GM19238 (cell line): ENCODE measurements at regions not wholly inside any gene's neighbourhood (a gene's known extent, or its start where the extent isn't known, plus 50 kb on each side); places are given as distances from the start of the nearest gene placed in this dataset.

ENCODE experiments used
- DNase-seq: peaks from one replicate; pipeline ENCODE4 v3.0.0; 2011; ENCODE audit warnings: low spot score; ENCODE audit not compliant: insufficient read length

- DNase-seq, result no peak
Measured at GRCh38 chr11:115751243-115752015, 247.2 kb upstream of the CADM1 start.

DNA sequence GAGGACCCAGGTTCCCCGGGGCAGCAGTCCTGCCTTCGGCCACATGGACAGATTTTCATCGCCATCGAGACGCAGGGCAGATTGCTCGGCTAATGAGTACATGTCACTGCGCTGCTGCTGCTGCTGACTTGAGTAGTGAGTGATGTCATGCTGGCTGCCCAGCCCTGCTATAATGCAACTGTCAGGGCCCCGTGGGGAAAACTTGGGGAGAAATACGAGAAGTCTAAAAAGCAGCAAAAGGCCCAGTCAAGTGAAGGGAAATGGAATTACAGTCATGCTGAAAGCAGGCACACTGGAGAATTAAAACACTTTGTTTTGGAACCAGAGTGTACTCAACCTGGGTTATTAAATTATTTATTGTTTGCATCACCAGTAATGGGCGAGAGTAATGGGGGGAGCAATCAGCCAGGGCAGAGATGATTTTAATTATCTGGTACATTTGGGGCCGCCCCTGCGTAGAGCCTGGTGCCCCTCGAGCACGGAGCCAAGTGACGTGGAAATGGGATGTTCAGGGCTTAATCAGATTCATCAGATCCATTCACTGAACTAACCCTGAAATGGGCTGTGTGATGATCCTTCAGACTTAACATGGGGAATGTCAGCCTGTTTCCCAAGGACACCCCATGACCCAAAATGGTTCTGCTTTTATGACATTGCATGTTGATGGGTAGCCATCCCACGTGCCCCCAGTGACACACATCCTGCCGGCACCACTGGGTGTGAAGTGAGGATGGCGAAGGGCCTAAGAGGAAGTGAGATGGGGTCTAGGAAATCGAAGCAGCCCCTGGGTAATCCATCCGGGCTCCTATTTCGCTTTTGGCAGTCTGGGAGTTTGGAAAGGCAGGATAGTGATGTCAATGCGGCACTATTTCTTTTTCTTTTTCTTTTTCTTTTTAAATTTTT is 241.6 kb upstream of the CADM1 start:
- DNase-seq, result no peak

- no peak for DNase-seq
Measured at GRCh38 chr11:115745066-115745465, 240.9 kb upstream of the CADM1 start.

- no peak for DNase-seq
Measured at GRCh38 chr11:115743719-115744118, 239.5 kb upstream of the CADM1 start.

DNA sequence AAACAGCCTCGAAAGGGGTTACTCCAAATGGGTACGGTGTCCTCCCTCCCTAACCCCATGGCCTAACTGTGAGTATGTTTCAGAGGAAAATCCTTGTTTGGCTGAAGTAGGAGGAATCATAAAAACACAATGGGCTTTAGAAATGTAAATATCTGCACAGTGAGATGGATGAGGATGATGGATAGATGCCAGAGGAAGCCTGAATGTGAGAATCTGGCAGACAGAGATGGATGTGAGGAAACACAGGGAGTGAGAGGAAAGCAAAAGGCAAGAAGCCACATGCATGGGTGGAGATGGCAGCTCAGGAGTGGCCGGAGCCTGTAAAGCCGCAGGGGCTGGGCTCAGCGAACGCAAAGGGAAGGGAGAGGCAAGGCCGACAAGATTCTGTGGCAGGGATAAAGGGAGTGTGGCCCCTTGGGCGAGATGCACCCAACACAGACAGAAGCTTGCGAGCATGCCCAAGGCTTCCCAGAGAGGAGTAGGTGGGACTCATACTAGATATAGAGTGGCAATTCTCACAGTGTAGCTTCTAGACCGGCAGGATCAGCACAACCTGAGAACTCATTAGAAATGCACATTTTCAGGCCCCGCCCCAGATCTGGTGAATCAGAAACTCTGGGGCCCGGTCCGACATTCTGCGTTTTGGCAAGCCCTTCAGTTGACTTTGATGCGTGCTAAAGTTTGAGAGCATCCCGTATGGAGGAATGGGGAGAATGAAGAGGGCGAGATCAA is 237.3 kb upstream of the CADM1 start:
- no peak for DNase-seq

DNA sequence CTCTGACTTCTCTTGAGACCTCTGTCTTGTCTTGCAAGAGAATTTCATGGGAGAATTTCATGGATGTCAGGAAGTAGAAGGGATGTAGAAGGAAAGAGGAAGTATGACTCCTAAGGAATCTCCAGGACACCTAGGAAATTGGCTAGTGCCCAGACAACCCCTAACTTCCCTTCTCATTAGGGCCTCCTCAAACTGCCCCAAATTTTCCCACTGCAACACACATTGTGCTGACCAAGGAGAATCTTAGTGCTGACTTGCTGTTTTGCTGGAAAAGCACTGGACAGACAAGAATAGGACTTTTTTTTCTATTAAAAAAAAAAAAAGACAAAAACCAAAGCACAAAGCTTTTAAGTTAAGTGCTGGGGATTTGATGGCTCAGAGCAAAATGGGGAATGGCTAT is 236.1 kb upstream of the CADM1 start:
- DNase-seq, result no peak

GRCh38 chr11:115739878-115740277 is 235.7 kb upstream of the CADM1 start:
- DNase-seq, result no peak

- DNase-seq, result no peak
Measured at GRCh38 chr11:115739146-115739545, 234.9 kb upstream of the CADM1 start.

- no peak for DNase-seq
Measured at GRCh38 chr11:115737875-115738274, 233.7 kb upstream of the CADM1 start.

DNA sequence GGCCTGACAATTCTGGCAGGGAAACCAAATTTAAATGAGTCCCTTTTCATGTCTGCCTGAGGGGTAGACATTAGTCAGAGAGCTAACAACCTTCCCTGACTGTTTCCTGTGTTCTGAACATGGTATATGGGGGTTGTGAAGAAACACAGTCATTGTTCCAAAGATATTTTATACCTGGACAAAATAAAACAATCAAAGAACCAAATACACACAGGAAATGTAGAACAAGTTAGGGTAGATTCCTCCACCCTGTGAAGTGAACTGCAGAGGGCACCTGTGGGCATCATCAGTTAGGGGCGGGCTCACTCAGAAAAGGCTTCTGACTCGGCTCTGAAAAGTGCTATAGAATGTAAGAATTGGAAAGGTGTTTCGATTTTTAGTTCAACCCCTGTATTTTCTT is 231.9 kb upstream of the CADM1 start:
- DNase-seq, result no peak

GRCh38 chr11:115724666-115725065 is 220.5 kb upstream of the CADM1 start:
- DNase-seq, result no peak

GRCh38 chr11:115722711-115723110 is 218.5 kb upstream of the CADM1 start:
- DNase-seq, result no peak

DNA sequence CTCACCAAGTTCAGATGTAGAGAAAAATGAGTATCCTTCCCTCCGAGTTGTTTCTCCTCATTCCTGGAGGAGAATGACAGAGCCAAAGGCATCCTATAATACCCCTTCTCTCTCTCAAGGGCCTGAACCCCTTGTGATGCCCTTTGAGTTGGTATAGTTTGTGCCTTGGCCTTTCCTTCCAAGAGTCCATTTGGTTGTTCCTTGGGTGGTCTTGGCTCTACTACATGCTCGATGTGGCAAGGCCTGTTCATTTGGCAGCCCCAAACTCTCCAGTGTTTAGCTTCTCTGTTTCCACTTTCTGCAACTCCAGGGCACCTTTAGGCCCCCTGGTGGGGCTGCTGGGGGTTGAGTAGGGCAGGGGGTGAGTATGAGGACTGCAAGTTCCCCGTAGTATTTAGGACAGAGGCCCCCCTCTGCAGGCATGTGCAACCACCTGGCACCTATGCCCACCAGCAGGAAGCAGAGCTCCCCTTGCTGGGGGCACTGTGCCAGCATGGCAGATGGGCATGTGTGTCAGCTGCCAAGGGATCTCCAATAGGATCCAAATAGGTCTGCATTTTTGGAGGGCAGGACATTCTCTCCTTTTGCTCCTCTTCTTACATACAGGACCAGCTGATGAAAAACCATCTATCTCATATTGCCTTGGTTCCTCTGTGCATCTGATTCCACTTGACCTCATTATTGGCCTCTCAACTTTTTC is 217.2 kb upstream of the CADM1 start:
- DNase-seq, result no peak

- DNase-seq, result no peak
Measured at GRCh38 chr11:115720602-115721245, 216.5 kb upstream of the CADM1 start.

DNA sequence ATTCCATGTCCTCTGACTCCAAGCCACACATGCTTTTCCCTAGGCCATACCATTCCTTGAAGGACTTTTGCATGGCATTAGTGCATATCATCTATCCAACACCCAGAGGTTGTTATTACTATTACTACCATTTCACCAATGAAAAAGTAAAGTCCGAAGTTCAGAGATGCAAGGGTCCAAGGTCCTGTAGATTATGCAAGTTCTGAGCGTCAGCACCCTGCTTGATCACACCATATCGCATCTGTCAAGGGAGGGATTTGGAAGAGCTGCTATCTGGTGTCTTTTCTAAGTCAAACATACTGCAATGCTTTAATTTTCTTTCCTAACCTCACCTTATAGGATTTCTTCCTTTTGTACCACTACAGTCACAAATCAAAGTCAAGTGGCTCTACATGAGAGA is 214.7 kb upstream of the CADM1 start:
- DNase-seq, result no peak

DNA sequence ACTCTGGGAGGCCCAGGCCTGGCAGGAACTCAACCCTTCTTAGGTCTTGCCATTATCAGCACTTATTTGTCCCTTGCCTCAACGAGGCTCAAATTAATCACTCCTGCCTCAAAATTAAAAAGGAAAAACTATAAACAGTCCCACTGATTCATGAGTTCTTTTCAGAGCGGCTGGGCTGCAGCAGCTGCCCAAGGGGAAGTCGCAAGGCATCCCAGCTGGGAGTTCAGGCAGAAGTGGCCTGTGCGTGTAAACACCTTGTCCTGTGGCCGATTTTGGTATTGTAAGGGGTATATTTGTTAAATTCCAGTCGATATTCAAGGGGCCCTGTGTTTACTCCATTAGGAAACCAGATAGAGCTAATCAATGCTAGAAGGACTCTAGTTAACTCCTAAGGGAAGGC is 213.9 kb upstream of the CADM1 start:
- DNase-seq, result no peak

- DNase-seq, result no peak
Measured at GRCh38 chr11:115716601-115717529, 212.7 kb upstream of the CADM1 start.

DNA sequence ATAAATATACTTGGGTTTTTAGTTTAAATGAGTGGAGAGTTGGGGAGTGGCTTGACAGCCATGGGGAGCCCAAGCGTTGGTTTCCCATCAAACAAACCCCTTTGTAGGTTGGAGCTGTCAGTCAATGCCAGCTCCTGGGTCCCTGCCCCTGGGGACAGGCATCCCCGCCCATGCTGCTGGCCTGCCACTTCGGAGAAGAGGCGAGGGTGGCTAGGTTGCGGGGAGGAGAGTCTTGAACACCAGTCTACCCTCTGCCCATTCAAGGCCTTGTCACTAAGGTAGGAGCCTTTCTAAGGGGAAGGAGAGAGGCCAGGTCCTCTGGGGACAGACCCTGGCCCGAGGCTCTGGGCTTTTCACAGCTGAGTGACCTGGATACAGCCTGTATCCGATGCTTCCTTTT is 211.9 kb upstream of the CADM1 start:
- DNase-seq, result no peak

DNA sequence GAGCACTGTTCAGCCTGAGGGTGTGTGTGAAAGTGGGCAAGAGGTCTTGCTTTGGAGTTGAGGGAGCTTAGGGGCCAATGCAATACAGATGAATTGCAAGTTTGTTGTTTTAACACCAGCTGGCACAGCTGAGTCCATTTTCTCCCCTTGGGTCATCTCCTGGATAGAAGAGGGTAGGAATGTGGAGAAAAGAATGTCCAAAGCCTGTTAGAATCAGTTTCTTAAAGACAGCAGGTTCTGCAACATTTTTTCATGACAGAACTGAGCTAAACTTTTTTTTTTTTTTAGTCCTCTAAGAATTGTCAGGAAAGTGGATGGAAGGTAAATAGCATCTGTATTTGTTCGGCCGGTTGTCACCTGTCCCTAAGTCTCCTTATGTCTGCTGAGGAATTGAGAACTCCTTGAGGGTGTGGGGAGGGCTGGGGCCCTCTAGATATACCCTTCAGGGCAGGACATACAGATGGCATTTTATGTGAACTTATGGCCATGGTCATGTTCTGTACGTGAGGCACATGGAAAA is 211.1 kb upstream of the CADM1 start:
- DNase-seq, result no peak

GRCh38 chr11:115712296-115712695 is 208.1 kb upstream of the CADM1 start:
- DNase-seq, result no peak
